WI38 (cell line): ENCODE measurements at regions not wholly inside any gene's neighbourhood (a gene's known extent, or its start where the extent isn't known, plus 50 kb on each side); places are given as distances from the start of the nearest gene placed in this dataset.
"Not testable (repeated sequence)": the region's sequence is repeated elsewhere in the genome, so short reads cannot be mapped to it uniquely, and the experiment has no call there.

Source experiments
- H3K4me3 ChIP-seq: 2 replicates; pipeline ENCODE4 v1.5.1; 2011; ENCODE audit warnings: low read depth, mild to moderate bottlenecking, control low read depth, low read length
- TF ChIP-seq, protein P1 (sequence below): IDR thresholded peaks from 2 replicates; pipeline ENCODE4 v1.5.1; 2012; ENCODE audit warnings: low read depth, mild to moderate bottlenecking, control low read depth, low read length

DNA sequence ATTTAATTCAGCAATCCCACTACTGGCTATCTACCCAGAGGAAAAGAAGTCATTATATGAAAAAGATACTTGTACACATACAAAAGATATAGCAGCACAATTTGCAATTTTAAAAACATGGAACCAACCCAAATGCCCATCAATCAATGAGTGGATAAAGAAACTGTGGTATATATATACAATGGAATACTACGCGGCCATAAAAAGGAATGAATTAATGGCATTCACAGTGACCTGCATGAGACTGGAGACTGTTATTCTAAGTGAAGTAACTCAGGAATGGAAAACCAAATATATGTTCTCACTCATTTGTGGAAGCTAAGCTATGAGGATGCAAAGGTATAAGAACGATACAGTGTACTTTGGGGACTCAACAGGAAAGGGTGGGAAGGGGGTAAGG, 102.8 kb upstream of the KCNMA1 start:
- not testable (repeated sequence) for H3K4me3 ChIP-seq

DNA sequence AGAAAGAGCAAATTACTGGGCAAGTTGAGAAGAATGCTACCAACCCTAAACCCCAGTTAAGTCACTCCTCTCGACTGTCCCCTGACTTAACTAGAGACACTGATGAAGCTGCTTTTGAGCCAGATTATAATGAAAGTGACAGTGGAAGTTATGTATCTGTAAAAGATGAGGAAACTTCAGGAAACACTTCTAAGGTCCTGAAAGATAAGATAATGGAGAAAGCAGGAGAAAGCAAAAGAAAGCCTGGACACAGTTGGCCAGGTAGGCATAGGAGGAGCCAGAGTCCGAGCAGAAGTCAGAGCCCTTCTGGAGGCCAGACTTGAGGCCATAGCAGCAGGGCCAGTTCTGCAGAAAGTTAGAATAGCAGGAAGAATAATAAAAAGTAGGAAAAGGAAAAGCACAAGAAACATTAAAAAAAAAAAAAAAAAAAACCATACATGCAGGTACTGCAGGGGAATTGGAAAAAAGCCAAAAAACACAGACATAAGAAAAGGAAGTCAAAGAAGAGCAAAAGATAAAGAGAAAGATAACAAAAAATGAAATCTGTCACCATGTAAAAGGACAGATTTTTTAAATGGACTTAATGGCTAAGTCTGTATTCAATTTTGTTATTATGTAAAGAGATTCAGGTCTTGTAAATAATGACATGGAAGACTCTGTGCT, 101.0 kb upstream of the KCNMA1 start:
- TF ChIP-seq, protein P1, sequence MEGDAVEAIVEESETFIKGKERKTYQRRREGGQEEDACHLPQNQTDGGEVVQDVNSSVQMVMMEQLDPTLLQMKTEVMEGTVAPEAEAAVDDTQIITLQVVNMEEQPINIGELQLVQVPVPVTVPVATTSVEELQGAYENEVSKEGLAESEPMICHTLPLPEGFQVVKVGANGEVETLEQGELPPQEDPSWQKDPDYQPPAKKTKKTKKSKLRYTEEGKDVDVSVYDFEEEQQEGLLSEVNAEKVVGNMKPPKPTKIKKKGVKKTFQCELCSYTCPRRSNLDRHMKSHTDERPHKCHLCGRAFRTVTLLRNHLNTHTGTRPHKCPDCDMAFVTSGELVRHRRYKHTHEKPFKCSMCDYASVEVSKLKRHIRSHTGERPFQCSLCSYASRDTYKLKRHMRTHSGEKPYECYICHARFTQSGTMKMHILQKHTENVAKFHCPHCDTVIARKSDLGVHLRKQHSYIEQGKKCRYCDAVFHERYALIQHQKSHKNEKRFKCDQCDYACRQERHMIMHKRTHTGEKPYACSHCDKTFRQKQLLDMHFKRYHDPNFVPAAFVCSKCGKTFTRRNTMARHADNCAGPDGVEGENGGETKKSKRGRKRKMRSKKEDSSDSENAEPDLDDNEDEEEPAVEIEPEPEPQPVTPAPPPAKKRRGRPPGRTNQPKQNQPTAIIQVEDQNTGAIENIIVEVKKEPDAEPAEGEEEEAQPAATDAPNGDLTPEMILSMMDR, result no peak
- no peak overlapping the region for H3K4me3 ChIP-seq

DNA sequence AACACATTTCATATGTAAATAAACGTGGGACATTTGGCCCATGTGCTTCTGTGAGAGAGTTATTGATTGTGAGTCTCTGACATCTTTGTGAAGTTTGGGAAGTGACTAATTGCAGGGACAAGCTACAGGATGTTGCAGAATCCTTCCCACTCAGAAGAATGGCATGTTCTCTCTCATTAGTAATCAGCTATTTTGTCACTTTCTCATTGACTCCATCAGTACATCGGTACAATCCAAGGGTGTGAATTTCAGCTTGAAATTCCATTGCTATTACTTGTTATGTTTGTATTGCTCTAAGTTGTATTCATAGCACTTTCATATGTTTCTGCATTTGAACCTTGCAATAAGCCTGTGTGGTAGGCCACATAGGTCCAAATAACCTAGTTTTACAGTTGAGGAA, 100.0 kb upstream of the KCNMA1 start:
- no peak overlapping the region for H3K4me3 ChIP-seq
- TF ChIP-seq, protein P1, result no peak

DNA sequence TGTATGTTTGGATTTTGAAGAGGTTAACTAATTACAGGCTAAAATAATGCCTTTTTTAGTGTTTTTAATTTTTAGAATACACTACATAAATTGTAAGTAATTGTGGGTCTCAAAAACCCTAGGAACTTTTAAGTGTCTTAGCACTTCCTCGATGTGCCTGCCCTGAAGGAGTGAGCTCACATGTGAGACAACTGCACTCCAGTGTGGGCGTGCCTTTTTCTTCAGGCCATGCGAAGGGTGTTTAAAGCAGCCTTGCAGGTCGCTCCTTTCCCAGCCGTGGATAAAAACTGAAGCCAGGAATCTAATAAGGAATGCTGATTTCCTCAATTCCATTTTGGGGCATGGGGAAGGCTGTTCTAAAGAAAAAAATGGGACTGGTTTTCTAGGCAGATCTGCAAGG, 97.5 kb upstream of the KCNMA1 start:
- H3K4me3 ChIP-seq, result not testable (repeated sequence)

DNA sequence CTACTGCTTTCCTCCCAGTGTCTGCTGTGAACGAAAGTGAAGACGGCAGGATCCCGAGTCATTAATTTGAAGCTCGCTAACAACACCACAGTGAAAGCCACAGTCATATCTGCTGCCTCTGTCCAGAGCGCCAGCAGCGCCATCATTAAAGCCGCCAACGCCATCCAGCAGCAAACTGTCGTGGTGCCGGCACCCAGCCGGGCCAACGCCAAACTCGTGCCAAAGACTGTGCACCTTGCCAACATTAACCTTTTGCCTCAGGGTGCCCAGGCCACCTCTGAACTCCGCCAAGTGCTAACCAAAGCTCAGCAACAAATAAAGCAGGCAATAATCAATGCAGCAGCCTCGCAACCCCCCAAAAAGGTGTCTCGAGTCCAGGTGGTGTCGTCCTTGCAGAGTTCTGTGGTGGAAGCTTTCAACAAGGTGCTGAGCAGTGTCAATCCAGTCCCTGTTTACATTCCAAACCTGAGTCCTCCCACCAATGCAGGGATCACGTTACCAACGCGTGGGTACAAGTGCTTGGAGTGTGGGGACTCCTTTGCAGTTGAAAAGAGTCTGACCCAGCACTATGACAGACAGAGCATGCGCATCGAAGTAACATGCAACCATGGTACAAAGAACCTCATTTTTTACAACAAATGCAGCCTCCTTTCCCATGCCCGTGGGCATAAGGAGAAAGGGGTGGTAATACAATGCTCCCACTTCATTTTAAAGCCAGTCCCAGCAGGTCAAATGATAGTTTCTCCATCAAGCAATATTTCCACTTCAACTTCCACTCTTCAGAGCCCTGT, 94.8 kb upstream of the KCNMA1 start:
- no peak overlapping the region for H3K4me3 ChIP-seq
- TF ChIP-seq, protein P1, result no peak

DNA sequence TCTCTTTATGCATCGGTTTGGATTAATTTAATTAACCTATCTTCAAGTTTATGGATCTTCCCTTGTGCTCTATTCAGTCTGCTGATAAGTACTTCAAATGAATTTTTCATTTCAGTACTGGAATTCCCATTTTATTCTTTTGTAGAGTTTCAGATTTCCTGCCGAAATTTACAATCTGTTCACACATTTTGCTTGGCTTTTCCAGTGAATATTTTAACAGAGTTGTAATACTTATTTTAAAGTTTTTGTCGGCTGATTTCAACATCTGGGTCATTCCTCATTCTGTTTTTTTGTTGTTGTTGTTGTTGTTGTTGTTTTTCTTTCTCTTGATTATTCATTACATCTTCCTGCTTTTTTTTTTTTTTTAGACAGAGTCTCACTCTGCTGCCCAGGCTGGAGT, 89.9 kb upstream of the KCNMA1 start:
- H3K4me3 ChIP-seq, result no peak overlapping the region
- TF ChIP-seq, protein P1, result no peak

DNA sequence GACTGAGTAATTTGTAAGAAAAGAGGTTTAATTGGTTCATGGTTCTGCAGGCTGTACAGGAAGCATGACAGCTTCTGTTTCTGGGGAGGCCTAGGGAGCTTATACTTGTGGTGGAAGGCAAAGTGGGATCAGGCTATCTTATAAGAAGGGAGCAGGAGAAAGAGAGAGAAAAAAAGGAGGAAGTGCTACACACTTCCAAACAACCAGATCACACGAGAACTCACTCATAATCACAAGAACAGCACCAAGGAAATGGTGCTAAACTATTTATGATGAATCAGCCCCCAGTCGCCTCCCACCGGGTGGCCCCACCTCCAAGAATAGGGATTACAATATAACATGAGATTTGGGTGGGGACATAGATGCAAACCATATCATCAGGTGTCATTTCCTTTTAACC, 89.1 kb upstream of the KCNMA1 start:
- no peak overlapping the region for H3K4me3 ChIP-seq
- TF ChIP-seq, protein P1, result no peak

DNA sequence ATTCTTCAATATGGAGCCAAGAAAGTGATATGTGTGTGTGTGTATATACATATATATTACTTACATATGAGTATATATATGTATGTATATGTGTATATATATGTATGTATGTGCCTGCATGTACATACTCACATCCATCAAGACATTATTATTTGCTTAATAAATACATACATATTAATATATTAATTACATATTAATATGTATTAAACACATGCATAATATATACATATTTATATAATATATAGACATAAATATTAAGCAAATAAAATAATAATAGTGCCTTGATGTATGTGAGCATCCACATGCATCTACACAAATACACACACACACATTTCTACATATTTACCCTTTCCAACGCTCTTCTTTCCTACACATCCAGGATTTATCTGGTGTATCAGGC, 88.7 kb upstream of the KCNMA1 start:
- no peak overlapping the region for H3K4me3 ChIP-seq
- TF ChIP-seq, protein P1, result no peak
